ENCODE measurements at regions not wholly inside any gene's neighbourhood (a gene's known extent, or its start where the extent isn't known, plus 50 kb on each side); places are given as distances from the start of the nearest gene placed in this dataset.

GRCh38 chr2:62558743-62559142, 52.7 kb upstream of the TMEM17 start:
- TF ChIP-seq CTCF (IDR thresholded peaks at IDR 0.05) = no peak
- no peak for TF ChIP-seq POLR2AphosphoS5 (IDR thresholded peaks at IDR 0.05)
- no peak for TF ChIP-seq EP300 (IDR thresholded peaks at IDR 0.05; ENCODE audit: low read depth)

Measured in transverse colon (tissue), 4 donors.